Liver (tissue), 8 donors: ENCODE measurements at regions not wholly inside any gene's neighbourhood (a gene's known extent, or its start where the extent isn't known, plus 50 kb on each side); places are given as distances from the start of the nearest gene placed in this dataset.

Experiments used
- DNase-seq: peaks from one replicate; pipeline ENCODE4 v3.0.0-alpha.2; 2017; ENCODE audit warnings: low spot score
- H3K27ac ChIP-seq, 2 donors: one replicate each; pipeline ENCODE4 v1.7.0; 2013; ENCODE audit warnings: inconsistent platforms in 2 of 2, low read length in 2 of 2, control low read depth in 1 of 2, low read depth in 1 of 2, mild to moderate bottlenecking in 1 of 2
- H3K27me3 ChIP-seq, 4 donors: one replicate each; pipeline versions ENCODE4 v1.6.1 to v1.7.0; 2013; ENCODE audit warnings: low read length in 3 of 4, inconsistent platforms in 1 of 4, mild to moderate bottlenecking in 1 of 4, moderate library complexity in 1 of 4; ENCODE audit not compliant: control insufficient read depth in 4 of 4, insufficient read depth in 4 of 4
- H3K36me3 ChIP-seq, 4 donors: one replicate each; pipeline versions ENCODE4 v1.6.1 to v1.7.0; 2013; ENCODE audit warnings: low read length in 3 of 4, mild to moderate bottlenecking in 3 of 4, low read depth in 1 of 4, moderate library complexity in 1 of 4; ENCODE audit not compliant: control insufficient read depth in 4 of 4, insufficient read depth in 3 of 4
- H3K4me1 ChIP-seq, 4 donors: one replicate each; pipeline versions ENCODE4 v1.6.1 to v1.7.0; 2013; ENCODE audit warnings: low read length in 3 of 4, mild to moderate bottlenecking in 3 of 4, moderate library complexity in 1 of 4; ENCODE audit not compliant: control insufficient read depth in 4 of 4, insufficient read depth in 4 of 4
- H3K4me3 ChIP-seq, 3 donors: one replicate each; pipeline versions ENCODE4 v1.6.1 to v1.7.0; 2013; ENCODE audit warnings: low read length in 3 of 3, control low read depth in 1 of 3, low read depth in 1 of 3, mild to moderate bottlenecking in 1 of 3
- H3K9ac ChIP-seq, 2 donors: one replicate each; pipeline ENCODE4 v1.7.0; 2013; ENCODE audit warnings: low read length in 2 of 2, mild to moderate bottlenecking in 2 of 2, moderate library complexity in 2 of 2, control low read depth in 1 of 2, low read depth in 1 of 2
- H3K9me3 ChIP-seq, 4 donors: one replicate each; pipeline versions ENCODE4 v1.6.1 to v1.7.0; 2013; ENCODE audit warnings: low read length in 3 of 4; ENCODE audit not compliant: control insufficient read depth in 4 of 4
- EGR1 ChIP-seq, 2 donors: IDR thresholded peaks; 2 replicates each; pipeline ENCODE4 v1.6.1; 2016 to 2018; ENCODE audit warnings: antibody characterized with exemption in 2 of 2, low read depth in 2 of 2
- FOXA1 ChIP-seq: IDR thresholded peaks from 2 replicates; pipeline ENCODE4 v1.6.1; 2016; ENCODE audit warnings: antibody characterized with exemption
- FOXA2 ChIP-seq: IDR thresholded peaks from 2 replicates; pipeline ENCODE4 v1.6.1; 2016; ENCODE audit warnings: antibody characterized with exemption
- HNF4A ChIP-seq, 2 donors: conservative IDR thresholded peaks; 2 replicates each; pipeline ENCODE4 v1.6.1; 2016; ENCODE audit warnings: antibody characterized with exemption in 2 of 2, mild to moderate bottlenecking in 2 of 2
- HNF4G ChIP-seq: IDR thresholded peaks from 2 replicates; pipeline ENCODE4 v1.6.1; 2016; ENCODE audit warnings: antibody characterized with exemption
- JUND ChIP-seq, 2 donors: IDR thresholded peaks; 2 replicates each; pipeline ENCODE4 v1.6.1; 2016; ENCODE audit warnings: antibody characterized with exemption in 2 of 2
- NR2F2 ChIP-seq: IDR thresholded peaks from 2 replicates; pipeline ENCODE4 v1.6.1; 2016; ENCODE audit warnings: antibody characterized with exemption
- SP1 ChIP-seq: IDR thresholded peaks from 2 replicates; pipeline ENCODE4 v1.6.1; 2018; ENCODE audit warnings: antibody characterized with exemption, mild to moderate bottlenecking
- TAF1 ChIP-seq: conservative IDR thresholded peaks from 2 replicates; pipeline ENCODE4 v1.6.1; 2016; ENCODE audit warnings: antibody characterized with exemption, mild to moderate bottlenecking
- WGBS: extraction: QIAGEN DNeasy Blood & Tissue Kit; methylation state at CpG from one replicate; pipeline ENCODE4 v1.1.7; 2013; 5-methylcytosine and 5-hydroxymethylcytosine counted together
- TF ChIP-seq, protein P1 (sequence below): fragments of 150-350 bp; IDR thresholded peaks from 2 replicates; pipeline ENCODE4 v1.5.1; 2017; ENCODE audit warnings: improper control_type of control experiment, low read depth, low read length; ENCODE audit not compliant: missing input control
- TF ChIP-seq, protein P2 (sequence below): IDR thresholded peaks from 2 replicates; pipeline ENCODE4 v1.6.1; 2016; ENCODE audit warnings: antibody characterized with exemption
- TF ChIP-seq, protein P3 (sequence below): IDR thresholded peaks from 2 replicates; pipeline ENCODE4 v1.6.1; 2016; ENCODE audit warnings: antibody characterized with exemption, mild to moderate bottlenecking
- TF ChIP-seq, protein P4 (sequence below): IDR thresholded peaks from 2 replicates; pipeline ENCODE4 v1.6.1; 2016; ENCODE audit warnings: antibody characterized with exemption
- TF ChIP-seq, protein P5 (sequence below): IDR thresholded peaks from 2 replicates; pipeline ENCODE4 v1.6.1; 2016; ENCODE audit warnings: antibody characterized with exemption
- donor health status: healthy.
- donor health status: healthy.
- donor health status: healthy.
- donor health status: healthy.
- donor health status: healthy.

DNA sequence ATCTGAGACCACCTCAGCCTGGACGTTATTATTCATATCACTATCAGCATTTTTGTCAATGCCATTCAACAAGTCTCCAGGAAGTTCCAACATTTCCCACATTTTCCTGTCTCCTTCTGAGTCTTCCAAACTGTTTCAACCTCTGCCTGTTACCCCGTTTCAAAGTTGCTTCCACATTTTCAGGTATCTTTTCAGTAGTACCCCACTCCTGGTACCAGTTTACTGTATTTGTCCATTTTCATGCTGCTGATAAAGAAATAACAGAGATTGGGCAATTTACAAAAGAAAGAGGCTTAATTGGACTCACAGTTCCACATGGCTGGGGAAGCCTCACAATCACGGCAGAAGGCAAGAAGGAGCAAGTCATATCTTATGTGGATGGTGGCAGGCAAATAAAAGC, 565.5 kb downstream of the FRK start:
- no peak for DNase-seq
- no peaks in the 10 kb centered on the region for H3K36me3 ChIP-seq
- peaks cover 0 to 7% (median 1%) of the 10 kb centered on the region in 4 donors for H3K9me3 ChIP-seq
- no peaks in the 10 kb centered on the region for H3K27me3 ChIP-seq
- WGBS = 85% methylated on average over 3 of the region's 3 CpGs
- TF ChIP-seq, protein P1, sequence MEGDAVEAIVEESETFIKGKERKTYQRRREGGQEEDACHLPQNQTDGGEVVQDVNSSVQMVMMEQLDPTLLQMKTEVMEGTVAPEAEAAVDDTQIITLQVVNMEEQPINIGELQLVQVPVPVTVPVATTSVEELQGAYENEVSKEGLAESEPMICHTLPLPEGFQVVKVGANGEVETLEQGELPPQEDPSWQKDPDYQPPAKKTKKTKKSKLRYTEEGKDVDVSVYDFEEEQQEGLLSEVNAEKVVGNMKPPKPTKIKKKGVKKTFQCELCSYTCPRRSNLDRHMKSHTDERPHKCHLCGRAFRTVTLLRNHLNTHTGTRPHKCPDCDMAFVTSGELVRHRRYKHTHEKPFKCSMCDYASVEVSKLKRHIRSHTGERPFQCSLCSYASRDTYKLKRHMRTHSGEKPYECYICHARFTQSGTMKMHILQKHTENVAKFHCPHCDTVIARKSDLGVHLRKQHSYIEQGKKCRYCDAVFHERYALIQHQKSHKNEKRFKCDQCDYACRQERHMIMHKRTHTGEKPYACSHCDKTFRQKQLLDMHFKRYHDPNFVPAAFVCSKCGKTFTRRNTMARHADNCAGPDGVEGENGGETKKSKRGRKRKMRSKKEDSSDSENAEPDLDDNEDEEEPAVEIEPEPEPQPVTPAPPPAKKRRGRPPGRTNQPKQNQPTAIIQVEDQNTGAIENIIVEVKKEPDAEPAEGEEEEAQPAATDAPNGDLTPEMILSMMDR = no peak
- TF ChIP-seq, protein P2, sequence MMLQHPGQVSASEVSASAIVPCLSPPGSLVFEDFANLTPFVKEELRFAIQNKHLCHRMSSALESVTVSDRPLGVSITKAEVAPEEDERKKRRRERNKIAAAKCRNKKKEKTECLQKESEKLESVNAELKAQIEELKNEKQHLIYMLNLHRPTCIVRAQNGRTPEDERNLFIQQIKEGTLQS = no peak
- no peak for TF ChIP-seq TAF1
- no peak overlapping the region for H3K27ac ChIP-seq
- no peaks in the 10 kb centered on the region for H3K4me1 ChIP-seq
- H3K4me3 ChIP-seq = no peak overlapping the region
- H3K9ac ChIP-seq = no peak overlapping the region

DNA sequence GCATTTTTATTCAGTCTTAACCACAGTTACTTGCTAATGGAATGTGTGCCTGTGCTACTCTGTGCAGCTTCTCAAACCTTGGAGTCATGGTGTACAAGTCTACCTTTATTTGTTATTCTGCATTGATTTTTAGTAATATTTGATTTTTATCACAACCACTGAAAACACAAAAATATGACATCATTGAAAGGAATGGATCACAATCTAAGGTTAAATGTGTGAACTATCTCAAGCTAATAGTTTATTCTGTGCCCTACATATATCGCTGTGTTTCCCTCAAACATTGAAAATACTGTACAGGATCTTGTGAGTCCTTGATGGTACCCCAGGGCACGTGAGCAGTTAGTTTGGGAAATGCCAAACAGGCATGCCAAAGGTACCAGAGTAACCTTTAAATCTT, 573.4 kb downstream of the FRK start:
- H3K4me1 ChIP-seq = no peaks in the 10 kb centered on the region
- H3K27ac ChIP-seq = no peak overlapping the region
- H3K36me3 ChIP-seq = no peaks in the 10 kb centered on the region
- 80% methylated on average over 2 of the region's 2 CpGs for WGBS
- no peaks in the 10 kb centered on the region for H3K27me3 ChIP-seq
- no peak overlapping the region for H3K4me3 ChIP-seq
- peaks cover 0 to 3% (median 0%) of the 10 kb centered on the region in 4 donors for H3K9me3 ChIP-seq
- DNase-seq = no peak
- no peak overlapping the region for H3K9ac ChIP-seq
- TF ChIP-seq, protein P3, sequence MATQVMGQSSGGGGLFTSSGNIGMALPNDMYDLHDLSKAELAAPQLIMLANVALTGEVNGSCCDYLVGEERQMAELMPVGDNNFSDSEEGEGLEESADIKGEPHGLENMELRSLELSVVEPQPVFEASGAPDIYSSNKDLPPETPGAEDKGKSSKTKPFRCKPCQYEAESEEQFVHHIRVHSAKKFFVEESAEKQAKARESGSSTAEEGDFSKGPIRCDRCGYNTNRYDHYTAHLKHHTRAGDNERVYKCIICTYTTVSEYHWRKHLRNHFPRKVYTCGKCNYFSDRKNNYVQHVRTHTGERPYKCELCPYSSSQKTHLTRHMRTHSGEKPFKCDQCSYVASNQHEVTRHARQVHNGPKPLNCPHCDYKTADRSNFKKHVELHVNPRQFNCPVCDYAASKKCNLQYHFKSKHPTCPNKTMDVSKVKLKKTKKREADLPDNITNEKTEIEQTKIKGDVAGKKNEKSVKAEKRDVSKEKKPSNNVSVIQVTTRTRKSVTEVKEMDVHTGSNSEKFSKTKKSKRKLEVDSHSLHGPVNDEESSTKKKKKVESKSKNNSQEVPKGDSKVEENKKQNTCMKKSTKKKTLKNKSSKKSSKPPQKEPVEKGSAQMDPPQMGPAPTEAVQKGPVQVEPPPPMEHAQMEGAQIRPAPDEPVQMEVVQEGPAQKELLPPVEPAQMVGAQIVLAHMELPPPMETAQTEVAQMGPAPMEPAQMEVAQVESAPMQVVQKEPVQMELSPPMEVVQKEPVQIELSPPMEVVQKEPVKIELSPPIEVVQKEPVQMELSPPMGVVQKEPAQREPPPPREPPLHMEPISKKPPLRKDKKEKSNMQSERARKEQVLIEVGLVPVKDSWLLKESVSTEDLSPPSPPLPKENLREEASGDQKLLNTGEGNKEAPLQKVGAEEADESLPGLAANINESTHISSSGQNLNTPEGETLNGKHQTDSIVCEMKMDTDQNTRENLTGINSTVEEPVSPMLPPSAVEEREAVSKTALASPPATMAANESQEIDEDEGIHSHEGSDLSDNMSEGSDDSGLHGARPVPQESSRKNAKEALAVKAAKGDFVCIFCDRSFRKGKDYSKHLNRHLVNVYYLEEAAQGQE = no peak
- TF ChIP-seq SP1 (no peak), FOXA1 (no peak), HNF4G (no peak), HNF4A (conservative IDR thresholded peaks at IDR 0.05) (no peak), FOXA2 (no peak), EGR1 (IDR thresholded peaks at IDR 0.05; ENCODE audit: low read depth in 2 of 2) (no peak), TAF1 (no peak), NR2F2 (no peak), JUND (IDR thresholded peaks at IDR 0.05) (no peak)
- TF ChIP-seq, protein P4, sequence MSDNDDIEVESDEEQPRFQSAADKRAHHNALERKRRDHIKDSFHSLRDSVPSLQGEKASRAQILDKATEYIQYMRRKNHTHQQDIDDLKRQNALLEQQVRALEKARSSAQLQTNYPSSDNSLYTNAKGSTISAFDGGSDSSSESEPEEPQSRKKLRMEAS = no peak
- TF ChIP-seq, protein P1 = no peak
- TF ChIP-seq, protein P2 = no peak
- TF ChIP-seq, protein P5, sequence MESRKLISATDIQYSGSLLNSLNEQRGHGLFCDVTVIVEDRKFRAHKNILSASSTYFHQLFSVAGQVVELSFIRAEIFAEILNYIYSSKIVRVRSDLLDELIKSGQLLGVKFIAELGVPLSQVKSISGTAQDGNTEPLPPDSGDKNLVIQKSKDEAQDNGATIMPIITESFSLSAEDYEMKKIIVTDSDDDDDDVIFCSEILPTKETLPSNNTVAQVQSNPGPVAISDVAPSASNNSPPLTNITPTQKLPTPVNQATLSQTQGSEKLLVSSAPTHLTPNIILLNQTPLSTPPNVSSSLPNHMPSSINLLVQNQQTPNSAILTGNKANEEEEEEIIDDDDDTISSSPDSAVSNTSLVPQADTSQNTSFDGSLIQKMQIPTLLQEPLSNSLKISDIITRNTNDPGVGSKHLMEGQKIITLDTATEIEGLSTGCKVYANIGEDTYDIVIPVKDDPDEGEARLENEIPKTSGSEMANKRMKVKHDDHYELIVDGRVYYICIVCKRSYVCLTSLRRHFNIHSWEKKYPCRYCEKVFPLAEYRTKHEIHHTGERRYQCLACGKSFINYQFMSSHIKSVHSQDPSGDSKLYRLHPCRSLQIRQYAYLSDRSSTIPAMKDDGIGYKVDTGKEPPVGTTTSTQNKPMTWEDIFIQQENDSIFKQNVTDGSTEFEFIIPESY = no peak
